A549 (cell line): ENCODE measurements at regions not wholly inside any gene's neighbourhood (a gene's known extent, or its start where the extent isn't known, plus 50 kb on each side); places are given as distances from the start of the nearest gene placed in this dataset.

Experiments used
- CEBPB ChIP-seq, 2 experiments: fragments of >200 bp in 1 of 2; sonication (Bioruptor Twin) in 1 of 2; formaldehyde crosslinking in 1 of 2; IDR thresholded peaks; 2 replicates each; pipeline ENCODE4 v1.6.1; 2012 to 2016
- CTCF ChIP-seq: fragments of >200 bp; sonication (Bioruptor Twin); formaldehyde crosslinking; IDR thresholded peaks from 3 replicates; pipeline ENCODE4 v1.5.1; 2016
- HMGXB4 ChIP-seq: fragments of 250-450 bp; sonication (Bioruptor Pico); IDR thresholded peaks from 2 replicates; pipeline ENCODE4 v1.5.0; 2021; ENCODE audit warnings: mild to moderate bottlenecking, moderate library complexity, borderline replicate concordance
- HOXA7 ChIP-seq: fragments of 250-450 bp; sonication (Bioruptor Pico); IDR thresholded peaks from 2 replicates; pipeline ENCODE4 v1.5.0; 2020; ENCODE audit warnings: mild to moderate bottlenecking, moderate library complexity
- KDM5A ChIP-seq: fragments of 200-600 bp; sonication (generic); IDR thresholded peaks from 2 replicates; pipeline ENCODE4 v1.6.1; 2016; ENCODE audit warnings: antibody characterized with exemption, mild to moderate bottlenecking
- MAX ChIP-seq: IDR thresholded peaks from 2 replicates; pipeline ENCODE4 v1.6.1; 2012
- MAZ ChIP-seq: fragments of 150-350 bp; IDR thresholded peaks from 2 replicates; pipeline ENCODE4 v1.6.1; 2014; ENCODE audit warnings: antibody characterized with exemption, low read depth, low read length, borderline replicate concordance
- POLR2A ChIP-seq: IDR thresholded peaks from 2 replicates; pipeline ENCODE4 v1.6.1; 2012; ENCODE audit warnings: mild to moderate bottlenecking, low read length
- REST ChIP-seq: fragments of 200-600 bp; sonication (generic); IDR thresholded peaks from 2 replicates; pipeline ENCODE4 v1.6.1; 2016; ENCODE audit warnings: antibody characterized with exemption, mild to moderate bottlenecking, moderate library complexity
- RFX5 ChIP-seq: fragments of 450-650 bp; IDR thresholded peaks from 2 replicates; pipeline ENCODE4 v1.7.1; 2014; ENCODE audit warnings: antibody characterized with exemption, mild to moderate bottlenecking, moderate library complexity

- TF ChIP-seq CTCF (no peak), POLR2A (no peak), RFX5 (no peak), HMGXB4 (CRISPR knock-in tag) (no peak), KDM5A (no peak), MAX (no peak), REST (no peak), HOXA7 (CRISPR knock-in tag) (no peak), MAZ (no peak), CEBPB (IDR thresholded peaks at IDR 0.05) (no peak)
Measured at GRCh38 chr7:67429735-67430134, 433.1 kb downstream of the TYW1 start.
